Aorta (tissue), 5 donors: ENCODE measurements at regions not wholly inside any gene's neighbourhood (a gene's known extent, or its start where the extent isn't known, plus 50 kb on each side); places are given as distances from the start of the nearest gene placed in this dataset.
A peak's percentile ranks its signal among the peaks of the same experiment; 100 is the strongest.

ENCODE experiments used
- ATAC-seq: fragments of 200-7000 bp; cut with Tn5 transposase; one replicate; pipeline ENCODE4 v1.9.1; 2022; ENCODE audit warnings: moderate library complexity; ENCODE audit not compliant: low FRiP score
- DNase-seq, 2 donors: peaks; one replicate each; pipeline ENCODE4 v3.0.0-alpha.2; 2020
- H3K27ac ChIP-seq, 2 donors: one replicate each; pipeline ENCODE4 v1.5.1; 2013; ENCODE audit warnings: low read length in 2 of 2, mild to moderate bottlenecking in 2 of 2, moderate library complexity in 2 of 2, control low read depth in 1 of 2, inconsistent platforms in 1 of 2, low read depth in 1 of 2
- H3K27me3 ChIP-seq, 2 donors: one replicate each; pipeline ENCODE4 v1.6.1; 2013; ENCODE audit warnings: control low read depth in 1 of 2, low read length in 1 of 2, mild to moderate bottlenecking in 1 of 2, moderate library complexity in 1 of 2; ENCODE audit not compliant: insufficient read depth in 2 of 2, control insufficient read depth in 1 of 2
- H3K36me3 ChIP-seq, 2 donors: one replicate each; pipeline ENCODE4 v1.6.1; 2013; ENCODE audit warnings: control low read depth in 1 of 2, low read length in 1 of 2, mild to moderate bottlenecking in 1 of 2; ENCODE audit not compliant: insufficient read depth in 2 of 2, control insufficient read depth in 1 of 2
- H3K4me1 ChIP-seq, 2 donors: one replicate each; pipeline ENCODE4 v1.6.1; 2013; ENCODE audit warnings: low read length in 2 of 2, control low read depth in 1 of 2, mild to moderate bottlenecking in 1 of 2, moderate library complexity in 1 of 2; ENCODE audit not compliant: insufficient read depth in 2 of 2, control insufficient read depth in 1 of 2
- H3K4me3 ChIP-seq, 2 donors: one replicate each; pipeline ENCODE4 v1.5.1; 2013; ENCODE audit warnings: low read length in 2 of 2, control low read depth in 1 of 2, mild to moderate bottlenecking in 1 of 2
- H3K9me3 ChIP-seq: one replicate; pipeline ENCODE4 v1.6.1; 2013; ENCODE audit warnings: mild to moderate bottlenecking, low read length; ENCODE audit not compliant: control insufficient read depth
- WGBS, 2 donors: extraction: QIAGEN DNeasy Blood & Tissue Kit; methylation state at CpG; one replicate each; pipeline ENCODE4 v1.1.7; 2013; 5-methylcytosine and 5-hydroxymethylcytosine counted together
- intact Hi-C, 2 donors: fragments of 100-400 bp; cut with DNase I; formaldehyde crosslinking; loops; one replicate each; pipeline versions ENCODE4 v1.14.2 to v1.15.0; 2022
- donor health status: healthy with polysubstance abuse.
- donor health status: Bipolar disorder and iron deficiency.
- donor health status: DM: no; HTN: no; CAD: no.
- donor health status: DM: no; HTN: no; CAD: no.
- donor health status: DM: yes; HTN: yes; CAD: no.

DNA sequence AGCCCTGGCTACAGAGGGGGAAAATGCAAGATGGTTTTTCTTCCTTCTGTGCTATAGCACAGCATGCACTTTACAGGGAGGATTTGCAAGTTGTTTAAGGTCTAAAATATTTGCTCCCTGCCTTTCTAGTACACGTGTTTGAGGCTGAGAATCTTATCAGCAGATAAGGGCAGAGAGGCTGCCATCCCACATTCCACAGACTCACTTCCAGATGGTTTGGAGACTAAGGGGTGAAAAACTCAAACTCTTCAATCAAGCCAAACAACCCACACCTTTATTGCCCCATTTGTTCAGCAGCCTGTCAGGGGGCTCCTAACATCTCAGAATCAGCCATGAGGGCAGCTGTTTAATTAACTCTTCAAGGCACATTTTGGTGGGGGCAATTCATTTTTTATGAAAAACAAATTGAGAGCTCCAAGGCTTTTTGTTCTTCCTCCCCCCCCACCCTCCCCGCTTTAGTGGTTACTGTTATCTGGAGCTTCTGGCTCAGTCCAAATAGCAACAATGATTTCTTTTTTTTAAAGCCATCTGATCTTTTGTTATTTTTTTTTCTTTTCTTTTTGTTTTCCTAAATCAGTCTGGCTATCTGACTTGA, 242.6 kb upstream of the NT5C1B start:
- DNase-seq (no peak), ATAC-seq (no peak)
- WGBS, 2 donors = 4 to 5% methylated on average over 2 of the region's 2 CpGs
- intact Hi-C loops = no loop called here
- Histone ChIP-seq H3K9me3 (no peaks in the 10 kb centered on the region), H3K27me3 (no peaks in the 10 kb centered on the region), H3K4me1 (peaks cover 0 to 12% of the 10 kb centered on the region in 2 donors), H3K36me3 (no peaks in the 10 kb centered on the region), H3K27ac (no peak overlapping the region), H3K4me3 (no peak overlapping the region)

DNA sequence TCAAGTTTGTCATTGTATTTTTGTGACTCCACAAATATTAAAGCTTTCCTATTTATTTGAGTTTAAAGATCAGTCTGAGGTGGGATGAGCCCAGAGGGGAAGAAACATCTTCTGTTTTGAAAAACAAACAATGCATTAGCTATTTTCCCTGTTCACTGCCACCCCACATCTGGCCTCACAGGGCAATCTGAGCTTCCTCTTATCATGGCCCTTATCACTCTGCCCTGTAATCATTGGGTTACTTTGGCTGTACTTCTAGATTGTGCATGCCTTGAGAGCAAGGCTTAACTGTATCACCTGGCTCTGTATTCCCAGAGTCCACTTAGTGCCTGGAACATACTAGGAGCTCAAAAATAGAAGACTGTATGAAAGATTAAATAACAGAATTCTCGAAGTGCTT, 241.6 kb upstream of the NT5C1B start:
- no peaks in the 10 kb centered on the region for H3K9me3 ChIP-seq
- no peak overlapping the region for H3K27ac ChIP-seq
- WGBS, 2 donors = 8 to 15% methylated on average over 1 of the region's 1 CpG
- ATAC-seq = no peak
- DNase-seq = no peak
- H3K4me3 ChIP-seq = no peak overlapping the region
- H3K27me3 ChIP-seq = no peaks in the 10 kb centered on the region
- intact Hi-C loops = no loop called here
- H3K4me1 ChIP-seq = peaks cover 0 to 12% of the 10 kb centered on the region in 2 donors
- no peaks in the 10 kb centered on the region for H3K36me3 ChIP-seq

DNA sequence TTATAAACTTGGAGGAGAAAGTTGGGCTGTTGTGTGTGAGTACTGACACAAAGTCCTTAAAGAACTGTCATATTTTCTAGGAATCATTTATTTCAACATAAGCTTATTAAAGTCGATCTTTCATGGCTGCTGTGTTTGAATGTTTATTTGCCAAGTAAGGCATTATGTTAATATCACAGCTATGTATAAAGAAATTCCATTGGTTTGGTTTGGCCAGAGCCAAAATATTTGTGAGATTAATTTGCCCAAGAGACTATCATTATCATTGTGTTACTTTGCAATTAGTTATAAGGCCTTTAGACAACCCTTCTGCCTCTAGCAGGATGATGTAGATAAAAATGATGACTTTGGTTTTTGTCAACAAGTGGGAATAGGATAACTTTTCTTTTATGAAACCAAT, 240.6 kb upstream of the NT5C1B start:
- Histone ChIP-seq H3K4me3 (no peak overlapping the region), H3K27ac (no peak overlapping the region), H3K36me3 (no peaks in the 10 kb centered on the region), H3K27me3 (no peaks in the 10 kb centered on the region), H3K9me3 (no peaks in the 10 kb centered on the region), H3K4me1 (peaks cover under 1 to 12% of the 10 kb centered on the region in 2 donors)
- WGBS, 2 donors = 2 to 8% methylated on average over 1 of the region's 1 CpG
- ATAC-seq = no peak
- DNase-seq = no peak
- intact Hi-C loops = no loop called here

DNA sequence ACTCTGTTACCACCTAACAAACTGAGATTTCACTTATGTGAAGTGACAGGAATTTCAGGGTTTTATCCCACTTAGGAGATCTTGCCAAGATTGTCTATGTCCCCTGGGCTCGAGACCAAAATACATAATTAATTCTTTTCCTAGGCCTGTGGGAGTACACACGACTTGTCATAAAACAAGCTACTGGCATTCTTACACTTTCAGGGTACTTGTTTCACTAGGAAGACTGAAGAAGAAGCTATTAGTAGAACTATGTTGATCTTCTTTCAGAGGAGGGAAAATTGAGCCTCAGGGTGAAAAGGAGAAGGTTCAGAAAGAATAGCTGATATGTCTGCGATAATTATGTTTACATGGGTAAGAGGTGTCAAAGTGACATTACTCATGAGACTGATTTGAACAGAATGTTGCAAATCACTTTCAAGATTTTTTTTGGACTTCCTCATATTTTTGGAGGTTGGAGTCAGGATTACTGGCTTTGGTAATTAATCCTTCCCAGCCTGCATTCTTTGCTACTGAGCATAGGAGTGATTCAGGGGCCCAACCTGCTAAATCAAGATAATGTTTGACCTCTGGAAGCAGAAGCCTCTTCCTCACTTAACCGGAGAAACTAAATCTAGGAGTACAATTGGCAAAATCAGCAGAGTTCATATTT, 240.0 kb upstream of the NT5C1B start:
- intact Hi-C loops = no loop called here
- ATAC-seq (no peak), DNase-seq (no peak)
- Histone ChIP-seq H3K27ac (peak overlapping the region in 1 of 2 donors; percentile 10), H3K27me3 (no peaks in the 10 kb centered on the region), H3K9me3 (no peaks in the 10 kb centered on the region), H3K4me3 (no peak overlapping the region), H3K36me3 (no peaks in the 10 kb centered on the region), H3K4me1 (peaks cover 2 to 12% of the 10 kb centered on the region in 2 donors)
- 15 to 23% methylated on average over 4 of the region's 4 CpGs for WGBS, 2 donors

DNA sequence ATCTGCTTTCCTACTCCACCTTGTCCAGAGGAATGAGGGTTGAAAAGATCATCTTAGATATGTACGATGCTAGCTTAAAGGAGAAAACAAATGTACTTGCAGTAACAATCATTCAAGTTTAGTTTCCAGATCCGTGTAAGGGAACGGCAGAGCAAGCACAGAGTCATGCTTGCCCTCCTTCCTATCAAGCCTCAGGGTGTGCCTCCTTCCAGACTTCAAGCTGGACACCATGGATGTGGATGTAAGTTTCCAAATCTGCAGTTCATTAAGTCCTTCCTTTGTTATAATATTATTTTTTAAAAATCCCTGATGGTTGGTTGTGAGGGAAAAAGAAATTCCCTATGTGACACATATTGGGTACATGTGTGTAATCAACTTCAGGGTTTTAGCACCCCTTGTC, 238.9 kb upstream of the NT5C1B start:
- Histone ChIP-seq H3K9me3 (no peaks in the 10 kb centered on the region), H3K27me3 (no peaks in the 10 kb centered on the region), H3K27ac (no peak overlapping the region), H3K36me3 (no peaks in the 10 kb centered on the region), H3K4me1 (peaks cover 2 to 12% of the 10 kb centered on the region in 2 donors), H3K4me3 (no peak overlapping the region)
- no peak for ATAC-seq
- WGBS, 2 donors = 76 to 80% methylated on average over 3 of the region's 3 CpGs
- DNase-seq = no peak
- intact Hi-C loops = no loop called here

DNA sequence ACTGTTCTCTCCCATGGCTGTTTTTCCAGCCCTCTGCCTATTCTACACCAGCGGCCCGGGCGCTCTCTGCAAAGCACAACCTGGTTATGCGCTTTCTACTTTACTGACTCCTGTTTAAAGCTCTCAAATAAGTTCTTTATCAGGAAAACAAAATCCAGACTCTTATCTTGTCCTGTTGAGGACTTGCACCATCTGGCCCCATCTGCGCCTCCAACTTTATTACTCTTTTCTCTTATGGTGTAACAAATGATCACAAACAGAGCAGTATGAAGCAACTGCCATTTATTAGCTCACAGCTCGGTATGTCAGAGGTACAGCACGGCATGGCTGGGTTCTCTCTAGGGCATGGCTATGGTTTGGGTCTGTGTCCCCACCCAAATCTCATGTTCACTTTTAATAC, 236.5 kb upstream of the NT5C1B start:
- ATAC-seq = no peak
- H3K36me3 ChIP-seq = no peaks in the 10 kb centered on the region
- no peak for DNase-seq
- WGBS, 2 donors = 71 to 93% methylated on average over 7 of the region's 7 CpGs
- no peaks in the 10 kb centered on the region for H3K9me3 ChIP-seq
- no peaks in the 10 kb centered on the region for H3K27me3 ChIP-seq
- H3K27ac ChIP-seq = no peak overlapping the region
- H3K4me3 ChIP-seq = no peak overlapping the region
- intact Hi-C loops = no loop called here
- H3K4me1 ChIP-seq = peaks cover 2 to 5% of the 10 kb centered on the region in 2 donors

DNA sequence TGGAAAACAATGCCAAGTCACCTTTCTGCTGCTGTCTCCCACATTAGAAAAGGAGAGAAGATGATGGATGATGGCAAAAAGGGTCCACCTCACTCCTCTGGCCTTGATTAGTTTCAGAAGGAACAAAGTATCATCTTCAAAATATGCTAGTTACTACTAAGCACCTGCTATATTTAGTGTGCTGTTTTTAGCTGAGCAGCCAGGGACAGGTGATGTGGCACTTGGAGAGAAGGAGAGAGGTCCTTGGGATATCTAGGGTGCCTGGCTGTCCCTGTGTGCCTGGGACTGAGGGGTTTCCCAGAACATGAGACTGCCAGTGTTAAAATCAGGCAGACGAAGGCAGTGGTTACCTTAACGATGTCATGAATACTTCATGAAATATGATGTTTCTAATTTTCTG, 235.5 kb upstream of the NT5C1B start:
- H3K27ac ChIP-seq = no peak overlapping the region
- peaks cover 2 to 5% of the 10 kb centered on the region in 2 donors for H3K4me1 ChIP-seq
- no peaks in the 10 kb centered on the region for H3K36me3 ChIP-seq
- H3K27me3 ChIP-seq = no peaks in the 10 kb centered on the region
- no peaks in the 10 kb centered on the region for H3K9me3 ChIP-seq
- intact Hi-C loops = no loop called here
- 94 to 97% methylated on average over 2 of the region's 2 CpGs for WGBS, 2 donors
- ATAC-seq (no peak), DNase-seq (no peak)
- H3K4me3 ChIP-seq = no peak overlapping the region

DNA sequence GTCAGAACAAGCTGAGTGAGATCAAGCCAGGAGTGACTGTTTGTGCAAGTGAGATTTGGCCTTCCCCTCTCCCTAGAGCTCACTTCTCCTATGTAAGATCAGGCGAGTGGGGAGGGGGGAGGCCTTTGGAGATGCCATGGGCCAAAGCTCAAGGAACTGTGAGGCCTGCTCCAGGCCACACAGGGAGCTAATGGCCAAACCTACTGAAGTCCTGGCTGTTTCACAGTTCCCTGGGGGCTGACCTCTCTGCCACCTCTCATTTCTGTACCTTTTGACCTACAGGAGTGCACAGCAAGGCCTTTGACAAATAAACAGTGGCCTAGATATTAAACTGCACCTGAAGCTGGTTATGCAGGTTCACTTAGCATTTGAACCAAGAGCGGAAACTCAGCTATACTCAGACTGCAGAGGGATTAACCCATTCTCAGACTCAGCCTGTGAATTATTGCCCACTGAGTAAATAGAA, 235.0 kb upstream of the NT5C1B start:
- no peak for ATAC-seq
- H3K36me3 ChIP-seq = no peaks in the 10 kb centered on the region
- no peaks in the 10 kb centered on the region for H3K27me3 ChIP-seq
- H3K4me3 ChIP-seq = no peak overlapping the region
- no peak for DNase-seq
- intact Hi-C loops = no loop called here
- H3K9me3 ChIP-seq = no peaks in the 10 kb centered on the region
- H3K27ac ChIP-seq = no peak overlapping the region
- peaks cover 2 to 3% of the 10 kb centered on the region in 2 donors for H3K4me1 ChIP-seq
- 92 to 94% methylated on average over 2 of the region's 2 CpGs for WGBS, 2 donors

DNA sequence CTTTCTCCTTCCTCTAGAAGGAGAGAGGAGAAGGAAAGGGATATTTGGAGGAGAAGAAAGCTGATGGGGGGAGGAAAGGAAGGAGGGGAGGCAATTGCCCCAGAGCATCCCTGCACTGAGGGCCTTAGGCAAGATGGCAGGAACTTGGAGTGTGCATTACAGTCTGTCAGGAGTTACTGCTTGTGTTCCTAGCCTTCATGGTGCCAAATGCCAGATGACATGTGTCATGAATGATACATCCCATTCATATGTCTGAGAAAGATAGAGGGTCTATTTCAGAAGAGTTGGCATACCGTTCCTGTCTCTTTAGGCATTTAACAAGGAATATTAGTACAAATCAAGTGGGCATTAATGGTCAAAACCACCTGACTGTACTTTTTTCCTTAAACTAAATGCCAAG, 232.1 kb upstream of the NT5C1B start:
- Histone ChIP-seq H3K9me3 (no peaks in the 10 kb centered on the region), H3K4me1 (peaks cover 0 to 2% of the 10 kb centered on the region in 2 donors), H3K36me3 (no peaks in the 10 kb centered on the region), H3K4me3 (no peak overlapping the region), H3K27ac (no peak overlapping the region), H3K27me3 (no peaks in the 10 kb centered on the region)
- no peak for ATAC-seq
- intact Hi-C loops = no loop called here
- WGBS, 2 donors = 81 to 85% methylated on average over 1 of the region's 1 CpG
- DNase-seq = no peak
